ENCODE measurements at regions not wholly inside any gene's neighbourhood (a gene's known extent, or its start where the extent isn't known, plus 50 kb on each side); places are given as distances from the start of the nearest gene placed in this dataset.

DNA sequence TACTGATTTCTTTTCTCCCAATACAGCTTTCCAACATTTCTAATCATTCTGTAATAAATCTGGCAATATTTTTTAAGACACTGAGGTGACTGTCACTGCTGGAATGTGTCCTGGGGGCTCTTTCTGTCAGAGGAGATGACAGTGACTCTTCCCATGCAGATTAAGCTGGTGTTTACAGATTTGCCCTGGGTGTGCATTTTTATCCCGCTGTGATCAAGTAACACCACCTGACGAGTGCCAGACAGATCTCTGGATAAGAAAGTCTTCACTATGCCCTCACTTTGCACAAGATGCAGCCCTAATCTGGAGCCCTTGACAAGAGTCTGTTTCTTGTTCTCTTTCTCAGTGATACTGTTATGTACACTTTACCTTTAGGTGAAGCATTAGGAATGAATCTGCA is 477.7 kb downstream of the ZIC1 start:
- TF ChIP-seq, protein P1, sequence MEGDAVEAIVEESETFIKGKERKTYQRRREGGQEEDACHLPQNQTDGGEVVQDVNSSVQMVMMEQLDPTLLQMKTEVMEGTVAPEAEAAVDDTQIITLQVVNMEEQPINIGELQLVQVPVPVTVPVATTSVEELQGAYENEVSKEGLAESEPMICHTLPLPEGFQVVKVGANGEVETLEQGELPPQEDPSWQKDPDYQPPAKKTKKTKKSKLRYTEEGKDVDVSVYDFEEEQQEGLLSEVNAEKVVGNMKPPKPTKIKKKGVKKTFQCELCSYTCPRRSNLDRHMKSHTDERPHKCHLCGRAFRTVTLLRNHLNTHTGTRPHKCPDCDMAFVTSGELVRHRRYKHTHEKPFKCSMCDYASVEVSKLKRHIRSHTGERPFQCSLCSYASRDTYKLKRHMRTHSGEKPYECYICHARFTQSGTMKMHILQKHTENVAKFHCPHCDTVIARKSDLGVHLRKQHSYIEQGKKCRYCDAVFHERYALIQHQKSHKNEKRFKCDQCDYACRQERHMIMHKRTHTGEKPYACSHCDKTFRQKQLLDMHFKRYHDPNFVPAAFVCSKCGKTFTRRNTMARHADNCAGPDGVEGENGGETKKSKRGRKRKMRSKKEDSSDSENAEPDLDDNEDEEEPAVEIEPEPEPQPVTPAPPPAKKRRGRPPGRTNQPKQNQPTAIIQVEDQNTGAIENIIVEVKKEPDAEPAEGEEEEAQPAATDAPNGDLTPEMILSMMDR (IDR thresholded peaks at IDR 0.05 in 4 of 5, conservative IDR thresholded peaks at IDR 0.05 in 1 of 5): no peak
- TF ChIP-seq POLR2A (IDR thresholded peaks at IDR 0.05): no peak
